Astrocyte of the cerebellum (primary cell): ENCODE measurements at regions not wholly inside any gene's neighbourhood (a gene's known extent, or its start where the extent isn't known, plus 50 kb on each side); places are given as distances from the start of the nearest gene placed in this dataset.
"Not testable (repeated sequence)": the region's sequence is repeated elsewhere in the genome, so short reads cannot be mapped to it uniquely, and the experiment has no call there.

Experiments used
- DNase-seq: peaks from one replicate; pipeline ENCODE4 v3.0.0-alpha.2; 2011; ENCODE audit warnings: low read depth
- H3K4me3 ChIP-seq: 2 replicates; pipeline ENCODE4 v1.5.1; 2011; ENCODE audit warnings: mild to moderate bottlenecking, low read depth, low read length, moderate library complexity
- in situ Hi-C: cut with HindIII; loops from 2 replicates; pipeline ENCODE4 v1.10.0; 2017; ENCODE audit warnings: low sequenced_read_pairs

DNA sequence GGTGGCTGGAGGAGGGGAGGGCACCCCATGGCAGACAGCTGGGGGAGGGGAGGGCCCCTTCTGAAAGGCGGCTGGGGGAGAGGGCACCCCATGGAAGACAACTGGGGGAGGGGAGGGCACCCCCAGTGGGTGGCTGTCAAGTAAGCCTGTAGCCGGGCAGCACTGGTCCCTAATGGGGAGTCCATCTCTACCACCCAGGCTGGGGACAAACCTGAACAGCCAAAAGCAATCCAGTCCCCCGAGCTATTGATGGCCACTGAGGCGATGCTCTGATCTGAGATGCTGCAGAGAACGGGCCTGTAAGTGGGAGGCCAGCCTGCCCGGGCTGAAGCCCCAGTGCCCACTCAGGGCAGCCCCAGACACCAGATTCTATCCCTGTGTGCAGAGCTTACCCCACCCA is 5378.4 kb upstream of the TPTE start:
- H3K4me3 ChIP-seq, DNase-seq, in situ Hi-C loops: not testable (repeated sequence)

DNA sequence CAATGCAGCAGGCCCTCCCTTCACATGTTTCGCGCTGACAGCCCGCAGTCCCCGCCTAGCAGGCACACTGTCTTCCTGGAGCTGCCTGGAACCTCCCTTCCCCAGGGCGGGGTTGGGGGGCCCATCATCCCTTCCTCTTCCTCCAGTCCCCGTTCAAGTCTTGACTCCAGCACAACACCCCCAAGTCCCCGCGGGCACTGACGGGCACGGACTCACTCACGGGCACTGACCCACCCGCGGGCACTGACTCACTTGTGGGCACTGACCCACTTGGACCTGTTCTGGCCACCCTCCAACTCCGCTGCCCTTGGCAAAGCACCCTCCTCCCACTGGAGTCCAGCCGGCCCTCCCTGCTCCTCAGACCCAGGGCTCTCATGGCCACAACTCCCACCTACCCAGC is 5376.7 kb upstream of the TPTE start:
- in situ Hi-C loops, H3K4me3 ChIP-seq, DNase-seq: not testable (repeated sequence)

GRCh38 chr21:5147685-5148084 is 5373.7 kb upstream of the TPTE start:
- DNase-seq, in situ Hi-C loops: not testable (repeated sequence)

GRCh38 chr21:5149222-5149621 is 5372.2 kb upstream of the TPTE start:
- in situ Hi-C loops, H3K4me3 ChIP-seq, DNase-seq: not testable (repeated sequence)

More at GRCh38 chr21:5147685-5148084, 5373.7 kb upstream of the TPTE start:
- not testable (repeated sequence) for H3K4me3 ChIP-seq

- peak overlapping the region; percentile 32 for H3K4me3 ChIP-seq
- in situ Hi-C loops, DNase-seq: not testable (repeated sequence)
These were observed 5367.3 kb upstream of the TPTE start for GRCh38 chr21:5153842-5154640.

GRCh38 chr21:5154641-5154982 is 5366.8 kb upstream of the TPTE start:
- DNase-seq, in situ Hi-C loops: not testable (repeated sequence)
- peak overlapping the region; percentile 32 for H3K4me3 ChIP-seq

DNA sequence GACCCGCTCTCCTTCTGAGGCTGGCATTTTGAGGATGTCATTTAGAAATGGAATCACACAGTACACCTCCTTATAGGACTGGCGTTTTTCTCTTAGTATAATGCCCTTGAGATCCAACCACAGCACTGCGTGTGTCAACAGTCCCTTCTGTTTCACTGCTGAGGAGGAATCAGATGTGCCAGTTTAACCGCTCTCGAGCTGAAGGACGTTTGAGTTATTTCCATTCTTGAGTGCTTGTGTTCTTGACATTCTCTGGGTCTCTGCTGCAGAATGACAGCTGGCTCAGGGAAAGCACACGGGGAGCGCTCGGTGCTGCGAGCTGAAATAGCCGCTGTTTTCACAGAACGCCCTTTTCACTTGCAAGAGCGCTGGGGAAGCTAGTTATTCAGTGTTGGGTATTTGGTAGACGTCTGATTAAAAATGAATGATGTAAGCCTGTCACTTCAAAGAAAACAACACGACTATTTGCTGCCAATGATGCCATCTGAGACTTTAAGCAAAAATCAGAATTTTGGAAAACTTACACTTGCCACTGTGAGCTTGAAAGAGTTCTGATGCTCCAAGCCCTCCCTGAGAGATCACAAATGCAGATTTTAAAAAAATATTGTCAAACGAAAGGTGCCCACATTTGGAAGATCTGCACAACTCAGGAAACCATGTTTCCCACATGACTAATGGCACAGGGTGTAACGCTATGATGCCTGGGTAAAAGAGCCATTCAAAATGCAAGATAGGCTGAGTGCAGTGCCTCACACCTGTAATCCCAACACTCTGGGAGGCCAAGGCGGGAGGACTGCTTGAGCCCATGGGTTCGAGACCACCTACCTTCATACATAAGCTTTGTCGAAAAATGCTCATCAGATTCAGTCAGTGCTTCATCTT is 5358.4 kb upstream of the TPTE start:
- in situ Hi-C loops, DNase-seq: not testable (repeated sequence)

DNA sequence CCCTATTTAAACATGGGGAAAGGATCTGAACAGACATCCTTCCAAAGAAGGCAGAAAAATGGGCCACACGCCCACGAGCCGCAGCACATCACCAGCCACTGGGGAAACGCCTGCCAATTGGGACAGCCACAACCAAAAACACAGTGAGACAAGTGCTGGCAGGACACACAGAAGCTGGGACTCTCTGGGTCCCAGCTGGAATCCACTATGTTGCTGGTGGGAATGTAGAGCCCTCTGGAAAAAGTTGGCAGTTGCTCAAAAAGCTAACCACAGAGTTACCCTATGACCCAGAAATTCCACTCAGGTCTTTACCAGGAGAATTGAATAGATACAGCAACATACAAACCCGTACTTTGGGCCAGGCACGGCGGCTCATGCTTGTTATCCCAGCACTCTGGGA is 5355.6 kb upstream of the TPTE start:
- DNase-seq, H3K4me3 ChIP-seq, in situ Hi-C loops: not testable (repeated sequence)

More for the DNA sequence above, 5358.4 kb upstream of the TPTE start:
- H3K4me3 ChIP-seq, result not testable (repeated sequence)
